HEK293 (cell line): ENCODE measurements at regions not wholly inside any gene's neighbourhood (a gene's known extent, or its start where the extent isn't known, plus 50 kb on each side); places are given as distances from the start of the nearest gene placed in this dataset.
A peak's percentile ranks its signal among the peaks of the same experiment; 100 is the strongest.

ENCODE experiments used
- CTCF ChIA-PET: fragments of 350-600 bp; formaldehyde crosslinking; extraction: SDS; loops from one replicate; lab custom pipeline; 2021; ENCODE audit warnings: antibody characterized with exemption; lab: Yijun Ruan, JAX
- POLR2A ChIA-PET: fragments of 300-600 bp; formaldehyde crosslinking; extraction: SDS; loops from one replicate; lab custom pipeline; 2020; ENCODE audit warnings: antibody characterized with exemption, inconsistent platforms; lab: Yijun Ruan, JAX
- H3K27ac ChIP-seq: fragments of 200-500 bp; sonication (Bioruptor generic); 2 replicates; pipeline ENCODE4 v1.5.1; 2014; ENCODE audit warnings: low read depth, low read length, control low read depth, inconsistent platforms; ENCODE audit errors: extremely low read depth
- H3K36me3 ChIP-seq, 2 experiments: fragments of 200-500 bp in 1 of 2; sonication (Bioruptor generic) in 1 of 2; 1 replicate in 1 of 2; 2 replicates in 1 of 2; pipeline ENCODE4 v1.5.1; 2014 to 2017; ENCODE audit warnings: inconsistent platforms in 2 of 2, low read length in 2 of 2; ENCODE audit not compliant: control insufficient read depth in 2 of 2, insufficient read depth in 1 of 2
- H3K4me1 ChIP-seq: fragments of 200-500 bp; sonication (Bioruptor generic); 2 replicates; pipeline ENCODE4 v1.5.1; 2014; ENCODE audit warnings: mild to moderate bottlenecking, low read length, inconsistent platforms; ENCODE audit not compliant: control insufficient read depth, insufficient read depth
- H3K4me3 ChIP-seq: 2 replicates; pipeline ENCODE4 v1.5.1; 2011; ENCODE audit warnings: low read depth, mild to moderate bottlenecking, control low read depth, low read length, moderate library complexity
- H3K9me3 ChIP-seq: fragments of 200-500 bp; sonication (Bioruptor generic); 2 replicates; pipeline ENCODE4 v1.5.1; 2014; ENCODE audit warnings: low read depth, low read length, inconsistent platforms; ENCODE audit not compliant: control insufficient read depth, insufficient read depth
- KLF10 ChIP-seq: fragments of 450-650 bp; IDR thresholded peaks from 2 replicates; pipeline ENCODE4 v1.5.1; 2018; ENCODE audit warnings: missing biosample characterization, mild to moderate bottlenecking, missing genetic modification characterization
- PATZ1 ChIP-seq: fragments of 450-650 bp; formaldehyde crosslinking; IDR thresholded peaks from 2 replicates; pipeline ENCODE4 v1.5.1; 2016; ENCODE audit warnings: missing biosample characterization, missing genetic modification characterization
- PRDM1 ChIP-seq: fragments of 450-650 bp; formaldehyde crosslinking; IDR thresholded peaks from 2 replicates; pipeline ENCODE4; 2016; ENCODE audit warnings: missing biosample characterization, missing genetic modification characterization
- REPIN1 ChIP-seq: fragments of 450-650 bp; formaldehyde crosslinking; IDR thresholded peaks from 2 replicates; pipeline ENCODE4 v1.5.1; 2017; ENCODE audit warnings: missing biosample characterization, missing genetic modification characterization, low read depth
- SP7 ChIP-seq: fragments of 450-650 bp; formaldehyde crosslinking; IDR thresholded peaks from 2 replicates; pipeline ENCODE4 v1.5.1; 2016; ENCODE audit warnings: missing biosample characterization, missing genetic modification characterization
- TCF7L2 ChIP-seq: IDR thresholded peaks from 2 replicates; pipeline ENCODE4 v1.6.1; 2011; ENCODE audit warnings: low read depth, mild to moderate bottlenecking, inconsistent platforms, low read length, moderate library complexity, borderline replicate concordance
- ZBTB17 ChIP-seq: fragments of 450-650 bp; formaldehyde crosslinking; IDR thresholded peaks from 2 replicates; pipeline ENCODE4 v1.5.1; 2016; ENCODE audit warnings: missing biosample characterization, missing genetic modification characterization
- ZBTB49 ChIP-seq: fragments of 450-650 bp; formaldehyde crosslinking; IDR thresholded peaks from 2 replicates; pipeline ENCODE4 v1.5.1; 2016; ENCODE audit warnings: missing biosample characterization, missing genetic modification characterization, low read depth
- ZFP37 ChIP-seq: fragments of 450-650 bp; formaldehyde crosslinking; IDR thresholded peaks from 2 replicates; pipeline ENCODE4 v1.5.1; 2016; ENCODE audit warnings: missing biosample characterization, missing genetic modification characterization
- ZNF114 ChIP-seq: fragments of 450-650 bp; formaldehyde crosslinking; IDR thresholded peaks from 2 replicates; pipeline ENCODE4 v1.5.0; 2017; ENCODE audit warnings: missing biosample characterization, missing genetic modification characterization
- ZNF140 ChIP-seq: fragments of 450-650 bp; formaldehyde crosslinking; IDR thresholded peaks from 2 replicates; pipeline ENCODE4 v1.5.1; 2016; ENCODE audit warnings: missing biosample characterization, missing genetic modification characterization
- ZNF184 ChIP-seq: fragments of 450-650 bp; IDR thresholded peaks from 2 replicates; pipeline ENCODE4 v1.5.1; 2018; ENCODE audit warnings: missing biosample characterization, mild to moderate bottlenecking, missing genetic modification characterization
- ZNF19 ChIP-seq: fragments of 450-650 bp; formaldehyde crosslinking; IDR thresholded peaks from 2 replicates; pipeline ENCODE4; 2016; ENCODE audit warnings: missing biosample characterization, missing genetic modification characterization, low read depth
- ZNF2 ChIP-seq: fragments of 450-650 bp; formaldehyde crosslinking; IDR thresholded peaks from 2 replicates; pipeline ENCODE4 v1.5.1; 2016; ENCODE audit warnings: missing biosample characterization, missing genetic modification characterization
- ZNF280D ChIP-seq: fragments of 450-650 bp; formaldehyde crosslinking; IDR thresholded peaks from 2 replicates; pipeline ENCODE4 v1.5.1; 2016; ENCODE audit warnings: missing biosample characterization, missing genetic modification characterization
- ZNF335 ChIP-seq: fragments of 450-650 bp; formaldehyde crosslinking; conservative IDR thresholded peaks from 2 replicates; pipeline ENCODE4 v1.5.1; 2016; ENCODE audit warnings: missing biosample characterization, missing genetic modification characterization
- ZNF366 ChIP-seq: fragments of 450-650 bp; formaldehyde crosslinking; conservative IDR thresholded peaks from 2 replicates; pipeline ENCODE4 v1.5.1; 2016; ENCODE audit warnings: missing biosample characterization, missing genetic modification characterization
- ZNF473 ChIP-seq: fragments of 450-650 bp; formaldehyde crosslinking; IDR thresholded peaks from 2 replicates; pipeline ENCODE4 v1.5.1; 2017; ENCODE audit warnings: missing biosample characterization, missing genetic modification characterization
- ZNF513 ChIP-seq: fragments of 450-650 bp; IDR thresholded peaks from 2 replicates; pipeline ENCODE4 v1.5.1; 2018; ENCODE audit warnings: missing biosample characterization, missing genetic modification characterization
- ZNF560 ChIP-seq: fragments of 450-650 bp; formaldehyde crosslinking; IDR thresholded peaks from 2 replicates; pipeline ENCODE4 v1.5.1; 2017; ENCODE audit warnings: missing biosample characterization, missing genetic modification characterization, borderline replicate concordance
- ZNF585B ChIP-seq: fragments of 450-650 bp; formaldehyde crosslinking; IDR thresholded peaks from 2 replicates; pipeline ENCODE4 v1.5.1; 2016; ENCODE audit warnings: missing biosample characterization, missing genetic modification characterization
- ZNF624 ChIP-seq: fragments of 450-650 bp; formaldehyde crosslinking; IDR thresholded peaks from 2 replicates; pipeline ENCODE4 v1.5.1; 2017; ENCODE audit warnings: missing biosample characterization, missing genetic modification characterization
- ZNF654 ChIP-seq: fragments of 450-650 bp; formaldehyde crosslinking; IDR thresholded peaks from 2 replicates; pipeline ENCODE4 v1.5.1; 2016; ENCODE audit warnings: low read depth, missing biosample characterization, missing genetic modification characterization
- ZNF660 ChIP-seq: fragments of 450-650 bp; IDR thresholded peaks from 2 replicates; pipeline ENCODE4 v1.5.1; 2018; ENCODE audit warnings: missing biosample characterization, mild to moderate bottlenecking, missing genetic modification characterization
- ZNF792 ChIP-seq: fragments of 450-650 bp; formaldehyde crosslinking; IDR thresholded peaks from 2 replicates; pipeline ENCODE4 v1.5.1; 2016; ENCODE audit warnings: missing biosample characterization, missing genetic modification characterization
- ZSCAN30 ChIP-seq: fragments of 450-650 bp; IDR thresholded peaks from 2 replicates; pipeline ENCODE4 v1.5.1; 2018; ENCODE audit warnings: missing biosample characterization, mild to moderate bottlenecking, missing genetic modification characterization, moderate library complexity
- ZXDB ChIP-seq: fragments of 450-650 bp; formaldehyde crosslinking; IDR thresholded peaks from 2 replicates; pipeline ENCODE4 v1.5.1; 2016; ENCODE audit warnings: missing biosample characterization, missing genetic modification characterization
- TF ChIP-seq, protein P1 (sequence below): fragments of 450-650 bp; formaldehyde crosslinking; IDR thresholded peaks from 2 replicates; pipeline ENCODE4 v1.5.1; 2016; ENCODE audit warnings: missing biosample characterization, missing genetic modification characterization, borderline replicate concordance

GRCh38 chr1:43073490-43074230, 98.4 kb downstream of the EBNA1BP2 start:
- no peak overlapping the region for H3K27ac ChIP-seq
- no peak overlapping the region for H3K4me3 ChIP-seq
- H3K4me1 ChIP-seq = no peaks in the 10 kb centered on the region
- POLR2A ChIA-PET = interaction anchor here (0.6 to 1.6 kb wide), 8 partner anchors 10 to 392 kb away, joined by 3 to 10 read pairs (median 4); partner anchors contain the start of genes C1orf50, P3H1, SLC2A1 and YBX1
- no peaks in the 10 kb centered on the region for H3K9me3 ChIP-seq
- CTCF ChIA-PET = interaction anchor here (0.5 to 9.1 kb wide), 83 partner anchors 9 to 879 kb away, joined by 3 to 298 read pairs (median 4); partner anchors contain the start of genes C1orf50 and P3H1
- no peaks in the 10 kb centered on the region for H3K36me3 ChIP-seq
- TF ChIP-seq ZNF19 = no peak
- TF ChIP-seq REPIN1 (tag by site-specific recombination) = no peak
- no peak for TF ChIP-seq TCF7L2
- no peak for TF ChIP-seq ZBTB49 (tag by site-specific recombination)
- TF ChIP-seq ZNF560 (tag by site-specific recombination) = no peak
- peak; percentile 78 for TF ChIP-seq ZNF654 (tag by site-specific recombination)
- TF ChIP-seq ZNF114 (tag by site-specific recombination) = no peak
- no peak for TF ChIP-seq KLF10 (tag by site-specific recombination)
- no peak for TF ChIP-seq ZNF335 (tag by site-specific recombination)
- TF ChIP-seq ZNF280D (tag by site-specific recombination) = no peak
- no peak for TF ChIP-seq PATZ1 (tag by site-specific recombination)
- TF ChIP-seq ZNF624 (tag by site-specific recombination) = no peak
- no peak for TF ChIP-seq ZSCAN30 (tag by site-specific recombination)
- TF ChIP-seq ZNF660 (tag by site-specific recombination) = 0 out of 2 replicates have a peak, but pooled peaks have one; percentile 21
- TF ChIP-seq, protein P1, sequence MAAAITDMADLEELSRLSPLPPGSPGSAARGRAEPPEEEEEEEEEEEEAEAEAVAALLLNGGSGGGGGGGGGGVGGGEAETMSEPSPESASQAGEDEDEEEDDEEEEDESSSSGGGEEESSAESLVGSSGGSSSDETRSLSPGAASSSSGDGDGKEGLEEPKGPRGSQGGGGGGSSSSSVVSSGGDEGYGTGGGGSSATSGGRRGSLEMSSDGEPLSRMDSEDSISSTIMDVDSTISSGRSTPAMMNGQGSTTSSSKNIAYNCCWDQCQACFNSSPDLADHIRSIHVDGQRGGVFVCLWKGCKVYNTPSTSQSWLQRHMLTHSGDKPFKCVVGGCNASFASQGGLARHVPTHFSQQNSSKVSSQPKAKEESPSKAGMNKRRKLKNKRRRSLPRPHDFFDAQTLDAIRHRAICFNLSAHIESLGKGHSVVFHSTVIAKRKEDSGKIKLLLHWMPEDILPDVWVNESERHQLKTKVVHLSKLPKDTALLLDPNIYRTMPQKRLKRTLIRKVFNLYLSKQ (tag by site-specific recombination) = no peak
- TF ChIP-seq ZNF140 (tag by site-specific recombination) = no peak
- TF ChIP-seq PRDM1 (tag by site-specific recombination) = peak; percentile 37; the same call in 1 of the 2 replicates
- TF ChIP-seq ZNF2 (tag by site-specific recombination) = peak; percentile 76
- TF ChIP-seq SP7 = 0 out of 2 replicates have a peak, but pooled peaks have one; percentile 27
- TF ChIP-seq ZNF473 (tag by site-specific recombination) = no peak
- no peak for TF ChIP-seq ZXDB (tag by site-specific recombination)
- peak; percentile 53; the same call in 1 of the 2 replicates for TF ChIP-seq ZNF366 (tag by site-specific recombination)
- TF ChIP-seq ZNF513 = peak; percentile 32; the same call in 1 of the 2 replicates
- TF ChIP-seq ZNF792 = no peak
- 0 out of 2 replicates have a peak, but pooled peaks have one; percentile 21 for TF ChIP-seq ZFP37 (tag by site-specific recombination)
- TF ChIP-seq ZNF585B (tag by site-specific recombination) = no peak
- no peak for TF ChIP-seq ZNF184 (tag by site-specific recombination)
- TF ChIP-seq ZBTB17 = 0 out of 2 replicates have a peak, but pooled peaks have one; percentile 32
